ENCODE measurements at regions not wholly inside any gene's neighbourhood (a gene's known extent, or its start where the extent isn't known, plus 50 kb on each side); places are given as distances from the start of the nearest gene placed in this dataset.

- TF ChIP-seq POLR2A (IDR thresholded peaks at IDR 0.05; ENCODE audit: extremely low read depth, insufficient read length), result no peak
- TF ChIP-seq, protein P1, sequence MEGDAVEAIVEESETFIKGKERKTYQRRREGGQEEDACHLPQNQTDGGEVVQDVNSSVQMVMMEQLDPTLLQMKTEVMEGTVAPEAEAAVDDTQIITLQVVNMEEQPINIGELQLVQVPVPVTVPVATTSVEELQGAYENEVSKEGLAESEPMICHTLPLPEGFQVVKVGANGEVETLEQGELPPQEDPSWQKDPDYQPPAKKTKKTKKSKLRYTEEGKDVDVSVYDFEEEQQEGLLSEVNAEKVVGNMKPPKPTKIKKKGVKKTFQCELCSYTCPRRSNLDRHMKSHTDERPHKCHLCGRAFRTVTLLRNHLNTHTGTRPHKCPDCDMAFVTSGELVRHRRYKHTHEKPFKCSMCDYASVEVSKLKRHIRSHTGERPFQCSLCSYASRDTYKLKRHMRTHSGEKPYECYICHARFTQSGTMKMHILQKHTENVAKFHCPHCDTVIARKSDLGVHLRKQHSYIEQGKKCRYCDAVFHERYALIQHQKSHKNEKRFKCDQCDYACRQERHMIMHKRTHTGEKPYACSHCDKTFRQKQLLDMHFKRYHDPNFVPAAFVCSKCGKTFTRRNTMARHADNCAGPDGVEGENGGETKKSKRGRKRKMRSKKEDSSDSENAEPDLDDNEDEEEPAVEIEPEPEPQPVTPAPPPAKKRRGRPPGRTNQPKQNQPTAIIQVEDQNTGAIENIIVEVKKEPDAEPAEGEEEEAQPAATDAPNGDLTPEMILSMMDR (IDR thresholded peaks at IDR 0.05; ENCODE audit: low read depth, low read length), result no peak
Measured at GRCh38 chr18:68233018-68233417, 481.9 kb downstream of the TMX3 start.
